ENCODE measurements at regions not wholly inside any gene's neighbourhood (a gene's known extent, or its start where the extent isn't known, plus 50 kb on each side); places are given as distances from the start of the nearest gene placed in this dataset.
"Not testable (repeated sequence)": the region's sequence is repeated elsewhere in the genome, so short reads cannot be mapped to it uniquely, and the experiment has no call there.

DNA sequence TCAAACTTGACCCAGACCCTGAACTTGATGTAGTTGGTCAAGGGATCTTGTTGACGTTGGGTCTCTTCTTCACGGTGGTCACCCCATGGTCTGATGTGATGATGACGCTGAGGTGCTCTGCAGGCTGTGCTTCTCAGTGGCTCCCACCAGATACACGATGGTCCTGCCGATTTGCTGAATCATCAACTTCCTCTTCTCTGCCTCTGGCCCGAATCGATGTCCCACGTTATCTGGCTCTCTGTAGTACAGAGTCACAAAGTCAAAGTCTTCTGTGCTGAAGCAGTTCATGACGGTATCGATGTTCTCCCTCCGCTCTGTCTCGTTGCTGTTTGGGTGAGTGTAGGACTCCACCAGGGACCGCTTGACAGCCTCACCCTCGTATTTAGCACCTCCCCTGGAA lies 58.5 kb upstream of the ZNF195 start:
- not testable (repeated sequence) for H3K27ac Mint-ChIP-seq; H3K4me1 Mint-ChIP-seq; H3K4me3 Mint-ChIP-seq; ATAC-seq (replicated peaks); H3K27me3 Mint-ChIP-seq; H3K36me3 Mint-ChIP-seq (ENCODE audit: low read depth); H3K9me3 Mint-ChIP-seq

DNA sequence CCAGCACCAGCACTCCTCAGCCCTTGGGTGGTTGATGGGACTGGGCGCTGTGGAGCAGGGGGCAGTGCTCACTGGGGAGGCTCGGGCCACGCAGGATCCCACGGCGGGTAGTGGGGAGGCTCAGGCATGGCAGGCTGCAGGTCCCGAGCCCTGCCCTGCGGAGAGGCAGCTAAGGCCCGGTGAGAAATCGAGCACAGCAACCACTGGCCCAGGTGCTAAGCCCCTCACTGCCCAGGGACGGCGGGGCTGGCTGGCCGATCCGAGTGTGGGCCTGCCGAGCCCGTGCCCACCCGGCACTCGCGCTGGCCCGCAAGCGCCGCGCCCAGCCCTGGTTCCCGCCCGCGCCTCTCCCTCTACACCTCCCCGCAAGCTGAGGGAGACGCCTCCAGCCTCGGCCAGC lies 56.0 kb upstream of the ZNF195 start:
- Mint-ChIP-seq H3K36me3 (ENCODE audit: low read depth) (no peaks in the 10 kb centered on the region), H3K27ac (no peak overlapping the region), H3K4me3 (no peak overlapping the region), H3K4me1 (no peaks in the 10 kb centered on the region), H3K27me3 (peaks cover 10% of the 10 kb centered on the region), H3K9me3 (no peaks in the 10 kb centered on the region)
- no peak for ATAC-seq (replicated peaks)

DNA sequence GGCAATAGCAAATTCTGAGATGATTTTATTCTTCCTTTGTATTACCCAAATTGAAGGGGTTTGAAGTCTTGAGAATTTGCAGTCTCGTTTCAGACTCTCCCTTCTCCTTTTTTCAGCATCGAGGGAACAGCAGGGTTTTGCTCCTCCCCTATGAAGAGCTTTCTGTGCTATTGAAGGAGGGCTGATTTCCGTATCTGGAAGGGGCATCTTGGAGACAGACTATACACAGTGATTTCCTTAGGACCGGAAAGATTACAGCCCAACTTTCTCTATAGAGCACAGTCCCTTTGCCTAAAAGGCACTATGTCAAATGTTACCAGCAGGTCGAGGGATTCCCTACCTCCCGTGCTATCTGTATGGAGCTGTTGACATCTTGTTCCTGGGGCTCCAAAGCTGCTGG lies 50.2 kb upstream of the ZNF195 start:
- H3K9me3 Mint-ChIP-seq; H3K27ac Mint-ChIP-seq; H3K36me3 Mint-ChIP-seq (ENCODE audit: low read depth); ATAC-seq (replicated peaks); H3K4me1 Mint-ChIP-seq; H3K4me3 Mint-ChIP-seq: not testable (repeated sequence)
- peaks cover 11% of the 10 kb centered on the region for H3K27me3 Mint-ChIP-seq
